ENCODE measurements at regions not wholly inside any gene's neighbourhood (a gene's known extent, or its start where the extent isn't known, plus 50 kb on each side); places are given as distances from the start of the nearest gene placed in this dataset.
A peak's percentile ranks its signal among the peaks of the same experiment; 100 is the strongest.

GRCh38 chr2:177084607-177085006 is 128.0 kb upstream of the HNRNPA3 start:
- ChIA-PET CTCF (no interaction called here), POLR2A (no interaction called here)
- no peak for DNase-seq (ENCODE audit: extremely low spot score)
- TF ChIP-seq FOXA1 (IDR thresholded peaks at IDR 0.05) (no peak), PKNOX1 (IDR thresholded peaks at IDR 0.05) (no peak), CTBP1 (IDR thresholded peaks at IDR 0.05; ENCODE audit: borderline replicate concordance) (no peak), ELF4 (IDR thresholded peaks at IDR 0.05) (no peak), TARDBP (IDR thresholded peaks at IDR 0.05) (no peak), SP1 (IDR thresholded peaks at IDR 0.05) (no peak), LEF1 (IDR thresholded peaks at IDR 0.05; ENCODE audit: borderline replicate concordance) (no peak), ARNT (IDR thresholded peaks at IDR 0.05) (no peak), HDGF (IDR thresholded peaks at IDR 0.05; ENCODE audit: borderline replicate concordance) (no peak), FOXK2 (IDR thresholded peaks at IDR 0.05) (no peak), ZNF384 (IDR thresholded peaks at IDR 0.05) (no peak), L3MBTL2 (conservative IDR thresholded peaks at IDR 0.05) (no peak)

- TF ChIP-seq CTBP1 (IDR thresholded peaks at IDR 0.05; ENCODE audit: borderline replicate concordance) (no peak), ARNT (IDR thresholded peaks at IDR 0.05) (no peak), NFRKB (IDR thresholded peaks at IDR 0.05) (no peak), SUZ12 (IDR thresholded peaks at IDR 0.05) (no peak), ELF4 (IDR thresholded peaks at IDR 0.05) (no peak), PKNOX1 (IDR thresholded peaks at IDR 0.05) (no peak), FOXK2 (IDR thresholded peaks at IDR 0.05) (no peak)
- POLR2A ChIA-PET, result no interaction called here
- DNase-seq (ENCODE audit: extremely low spot score), result no peak
- CTCF ChIA-PET, result no interaction called here
These were observed 124.1 kb upstream of the HNRNPA3 start for GRCh38 chr2:177088529-177088928.

- TF ChIP-seq SUZ12 (IDR thresholded peaks at IDR 0.05) (no peak), FOXM1 (IDR thresholded peaks at IDR 0.05; ENCODE audit: borderline replicate concordance) (no peak), ELF4 (IDR thresholded peaks at IDR 0.05) (no peak), TARDBP (IDR thresholded peaks at IDR 0.05) (no peak), CTBP1 (IDR thresholded peaks at IDR 0.05; ENCODE audit: borderline replicate concordance) (no peak), HDGF (IDR thresholded peaks at IDR 0.05; ENCODE audit: borderline replicate concordance) (no peak), LEF1 (IDR thresholded peaks at IDR 0.05; ENCODE audit: borderline replicate concordance) (no peak)
- ChIA-PET CTCF (no interaction called here), POLR2A (no interaction called here)
- no peak for DNase-seq (ENCODE audit: extremely low spot score)
These were observed 121.6 kb upstream of the HNRNPA3 start for GRCh38 chr2:177090967-177091366.

- POLR2A ChIA-PET, result no interaction called here
- no peak for TF ChIP-seq NFRKB (IDR thresholded peaks at IDR 0.05)
- no peak for TF ChIP-seq L3MBTL2 (conservative IDR thresholded peaks at IDR 0.05)
- TF ChIP-seq ARNT (IDR thresholded peaks at IDR 0.05), result no peak
- TF ChIP-seq BHLHE40 (IDR thresholded peaks at IDR 0.05; ENCODE audit: borderline replicate concordance), result no peak
- no peak for TF ChIP-seq ELF4 (IDR thresholded peaks at IDR 0.05)
- TF ChIP-seq FOXA1 (IDR thresholded peaks at IDR 0.05), result no peak
- TF ChIP-seq SP1 (IDR thresholded peaks at IDR 0.05), result no peak
- TF ChIP-seq FOXK2 (IDR thresholded peaks at IDR 0.05), result no peak
- TF ChIP-seq LEF1 (IDR thresholded peaks at IDR 0.05; ENCODE audit: borderline replicate concordance), result no peak
- no peak for TF ChIP-seq TARDBP (IDR thresholded peaks at IDR 0.05)
- DNase-seq (ENCODE audit: extremely low spot score), result no peak
- CTCF ChIA-PET, result no interaction called here
These were observed 119.2 kb upstream of the HNRNPA3 start for GRCh38 chr2:177093371-177093770.

- TF ChIP-seq FOXM1 (IDR thresholded peaks at IDR 0.05; ENCODE audit: borderline replicate concordance) (no peak), PKNOX1 (IDR thresholded peaks at IDR 0.05) (no peak), NFRKB (IDR thresholded peaks at IDR 0.05) (no peak), ZNF384 (IDR thresholded peaks at IDR 0.05) (no peak), TARDBP (IDR thresholded peaks at IDR 0.05) (no peak), SP1 (IDR thresholded peaks at IDR 0.05) (no peak), FOXK2 (IDR thresholded peaks at IDR 0.05) (no peak), ARNT (IDR thresholded peaks at IDR 0.05) (no peak), BHLHE40 (IDR thresholded peaks at IDR 0.05; ENCODE audit: borderline replicate concordance) (no peak), HDGF (IDR thresholded peaks at IDR 0.05; ENCODE audit: borderline replicate concordance) (no peak), FOXA1 (IDR thresholded peaks at IDR 0.05) (no peak)
- no peak for DNase-seq (ENCODE audit: extremely low spot score)
- ChIA-PET POLR2A (no interaction called here), CTCF (interaction anchor here (0.6 kb wide), 1 partner anchor 15 kb away, joined by 3 read pairs; no protein-coding TSS in a partner anchor)
These were observed 114.5 kb upstream of the HNRNPA3 start for GRCh38 chr2:177098001-177098613.

GRCh38 chr2:177101930-177102329 is 110.7 kb upstream of the HNRNPA3 start:
- TF ChIP-seq BHLHE40 (IDR thresholded peaks at IDR 0.05; ENCODE audit: borderline replicate concordance), result no peak
- 0 out of 2 replicates have a peak, but pooled peaks have one; percentile 40 for TF ChIP-seq ZNF384 (IDR thresholded peaks at IDR 0.05)
- CTCF ChIA-PET, result interaction anchor here (0.6 kb wide), 1 partner anchor 321 kb away, joined by 3 read pairs; no protein-coding TSS in a partner anchor
- POLR2A ChIA-PET, result no interaction called here
- DNase-seq (ENCODE audit: extremely low spot score), result no peak

GRCh38 chr2:177106212-177106611 is 106.4 kb upstream of the HNRNPA3 start:
- ChIA-PET POLR2A (no interaction called here), CTCF (no interaction called here)
- peak; percentile 40 for DNase-seq (ENCODE audit: extremely low spot score)
- TF ChIP-seq ELF4 (IDR thresholded peaks at IDR 0.05) (no peak), ARNT (IDR thresholded peaks at IDR 0.05) (no peak), ZNF384 (IDR thresholded peaks at IDR 0.05) (no peak), NFRKB (IDR thresholded peaks at IDR 0.05) (no peak), FOXA1 (IDR thresholded peaks at IDR 0.05) (no peak), CTBP1 (IDR thresholded peaks at IDR 0.05; ENCODE audit: borderline replicate concordance) (no peak), TARDBP (IDR thresholded peaks at IDR 0.05) (no peak), BHLHE40 (IDR thresholded peaks at IDR 0.05; ENCODE audit: borderline replicate concordance) (no peak), SP1 (IDR thresholded peaks at IDR 0.05) (no peak), FOXK2 (IDR thresholded peaks at IDR 0.05) (no peak), LEF1 (IDR thresholded peaks at IDR 0.05; ENCODE audit: borderline replicate concordance) (no peak), HDGF (IDR thresholded peaks at IDR 0.05; ENCODE audit: borderline replicate concordance) (no peak), L3MBTL2 (conservative IDR thresholded peaks at IDR 0.05) (no peak)

Data from HEK293T (cell line).